ENCODE measurements at regions not wholly inside any gene's neighbourhood (a gene's known extent, or its start where the extent isn't known, plus 50 kb on each side); places are given as distances from the start of the nearest gene placed in this dataset.

DNA sequence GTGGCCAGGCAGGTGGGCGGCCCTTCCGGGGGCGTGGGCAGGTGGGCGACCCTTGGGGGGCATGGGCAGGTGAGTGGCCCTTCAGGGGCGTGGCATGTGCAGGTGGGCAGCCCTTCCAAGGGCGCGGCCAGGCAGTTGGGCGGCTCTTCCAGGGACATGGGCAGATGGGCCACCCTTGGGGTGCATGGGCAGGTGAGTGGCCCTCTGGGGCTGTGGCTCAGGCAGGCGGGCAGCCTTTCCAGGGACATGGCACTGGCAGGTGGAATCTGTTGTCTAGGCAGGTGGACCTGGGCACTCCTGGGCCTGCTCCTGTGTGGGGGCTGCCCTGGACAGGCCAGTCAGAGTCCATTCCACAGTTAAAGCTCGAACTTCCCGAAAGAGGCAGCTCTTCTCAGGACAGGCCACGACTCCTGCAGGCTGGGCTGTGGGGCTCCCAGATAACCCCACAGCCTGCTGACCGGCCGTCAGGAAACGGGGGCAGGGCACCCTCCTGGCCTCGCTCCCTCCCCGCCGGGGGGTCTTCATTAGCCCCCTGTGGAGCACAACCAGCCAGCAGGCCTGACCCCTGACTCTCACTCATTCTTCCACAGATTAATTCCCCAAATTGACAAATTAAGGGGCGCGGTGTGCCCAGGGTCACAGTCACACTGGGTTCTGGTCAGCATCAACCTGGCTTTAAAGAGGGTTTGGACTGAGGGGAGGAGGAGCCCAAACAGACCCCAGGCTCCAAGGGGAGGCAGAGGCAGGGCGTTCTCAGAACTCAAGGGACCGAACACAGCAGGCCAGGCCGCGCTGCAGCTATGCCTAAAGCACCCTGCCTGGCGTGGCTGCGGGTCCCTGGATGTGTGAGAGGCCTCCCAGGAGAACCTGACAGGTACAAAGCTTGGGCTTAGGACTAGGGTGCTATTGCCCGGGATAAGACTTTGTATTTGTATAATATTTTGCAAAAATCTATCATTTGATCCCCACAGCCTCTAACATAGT, 130.0 kb downstream of the DLL1 start:
- Histone ChIP-seq H3K27me3 (no peaks in the 10 kb centered on the region), H3K36me3 (no peaks in the 10 kb centered on the region), H3K9me3 (no peaks in the 10 kb centered on the region), H3K4me3 (no peak overlapping the region), H3K27ac (no peak overlapping the region), H3K4me1 (no peaks in the 10 kb centered on the region)
- intact Hi-C loops (cut with DNase I), result no loop called here
- DNase-seq, result no peak
- TF ChIP-seq, protein P1, sequence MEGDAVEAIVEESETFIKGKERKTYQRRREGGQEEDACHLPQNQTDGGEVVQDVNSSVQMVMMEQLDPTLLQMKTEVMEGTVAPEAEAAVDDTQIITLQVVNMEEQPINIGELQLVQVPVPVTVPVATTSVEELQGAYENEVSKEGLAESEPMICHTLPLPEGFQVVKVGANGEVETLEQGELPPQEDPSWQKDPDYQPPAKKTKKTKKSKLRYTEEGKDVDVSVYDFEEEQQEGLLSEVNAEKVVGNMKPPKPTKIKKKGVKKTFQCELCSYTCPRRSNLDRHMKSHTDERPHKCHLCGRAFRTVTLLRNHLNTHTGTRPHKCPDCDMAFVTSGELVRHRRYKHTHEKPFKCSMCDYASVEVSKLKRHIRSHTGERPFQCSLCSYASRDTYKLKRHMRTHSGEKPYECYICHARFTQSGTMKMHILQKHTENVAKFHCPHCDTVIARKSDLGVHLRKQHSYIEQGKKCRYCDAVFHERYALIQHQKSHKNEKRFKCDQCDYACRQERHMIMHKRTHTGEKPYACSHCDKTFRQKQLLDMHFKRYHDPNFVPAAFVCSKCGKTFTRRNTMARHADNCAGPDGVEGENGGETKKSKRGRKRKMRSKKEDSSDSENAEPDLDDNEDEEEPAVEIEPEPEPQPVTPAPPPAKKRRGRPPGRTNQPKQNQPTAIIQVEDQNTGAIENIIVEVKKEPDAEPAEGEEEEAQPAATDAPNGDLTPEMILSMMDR (IDR thresholded peaks at IDR 0.05), result no peak
- no peak for ATAC-seq

DNA sequence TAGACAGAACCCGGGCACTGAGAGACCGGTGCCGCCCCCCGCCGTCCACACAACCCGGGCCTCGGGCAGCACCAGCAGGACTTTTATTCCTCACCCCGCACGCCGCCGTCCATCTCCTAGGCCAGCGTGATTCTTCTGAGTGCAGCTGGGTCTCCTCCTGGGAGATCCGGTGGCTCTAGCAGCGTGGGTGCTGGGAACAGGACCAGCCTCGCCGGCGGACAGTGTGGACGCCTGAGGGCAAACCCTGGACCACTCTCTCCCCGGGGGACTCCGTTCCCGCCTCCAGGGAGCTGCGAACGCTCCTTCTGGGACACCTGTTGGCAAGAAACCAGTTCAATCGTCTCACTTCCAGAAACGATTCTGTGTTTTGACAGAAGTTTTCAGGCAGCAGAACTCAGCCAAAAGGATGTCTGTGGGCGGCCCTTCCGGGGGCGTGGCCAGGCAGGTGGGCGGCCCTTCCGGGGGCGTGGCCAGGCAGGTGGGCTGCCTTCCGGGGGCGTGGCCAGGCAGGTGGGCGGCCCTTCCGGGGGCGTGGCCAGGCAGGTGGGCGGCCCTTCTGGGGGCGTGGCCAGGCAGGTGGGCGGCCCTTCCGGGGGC, 130.7 kb downstream of the DLL1 start:
- DNase-seq, result no peak
- Histone ChIP-seq H3K9me3 (no peaks in the 10 kb centered on the region), H3K4me3 (no peak overlapping the region), H3K27ac (no peak overlapping the region), H3K4me1 (no peaks in the 10 kb centered on the region), H3K36me3 (no peaks in the 10 kb centered on the region), H3K27me3 (no peaks in the 10 kb centered on the region)
- intact Hi-C loops (cut with DNase I), result no loop called here
- no peak for ATAC-seq
- TF ChIP-seq, protein P1 (IDR thresholded peaks at IDR 0.05), result no peak

DNA sequence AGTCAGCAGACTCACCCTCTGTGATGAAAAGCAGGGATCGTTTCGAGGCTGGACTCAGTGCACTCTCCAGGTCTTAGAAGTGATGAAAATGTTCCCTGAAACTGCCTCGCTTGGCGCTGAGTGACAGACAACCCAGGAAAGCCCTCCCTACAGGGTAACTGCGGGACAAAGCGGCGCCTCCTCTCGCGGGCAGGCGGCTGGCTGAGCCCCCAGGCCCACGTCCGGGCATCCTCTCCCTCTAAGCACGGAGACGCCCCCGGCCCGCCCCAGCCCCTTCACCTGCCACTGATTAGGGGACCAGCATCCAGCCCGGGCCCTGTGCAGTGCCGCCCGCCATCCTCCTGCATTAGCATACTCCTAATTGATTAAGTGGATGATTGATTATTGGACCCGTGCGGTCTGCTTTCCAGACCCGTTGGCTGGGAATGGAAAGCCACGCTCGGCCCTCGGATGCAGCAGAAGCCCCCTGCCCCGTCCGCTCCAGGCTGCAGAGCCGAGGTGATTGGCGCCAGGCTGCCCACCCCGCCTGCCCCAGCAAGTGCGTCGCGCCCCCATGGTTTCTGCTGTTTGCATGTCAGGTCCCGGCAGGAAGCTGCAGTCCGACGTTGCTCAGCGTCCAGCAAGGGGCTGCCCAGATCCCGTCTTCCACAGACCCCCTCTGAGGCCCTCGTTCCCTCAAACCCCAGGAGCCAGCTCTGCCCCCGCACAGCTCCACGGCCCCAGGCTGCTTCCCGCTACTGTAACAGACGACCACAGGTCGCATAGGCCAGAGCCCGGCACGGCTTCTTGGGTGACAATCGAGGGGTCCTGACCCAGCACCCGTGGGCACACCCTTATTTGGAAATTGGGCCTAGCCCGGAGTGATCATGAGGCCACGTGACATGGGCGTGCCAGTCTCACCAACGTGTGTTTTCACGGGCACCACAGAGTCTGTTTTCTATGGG, 131.6 kb downstream of the DLL1 start:
- Histone ChIP-seq H3K9me3 (no peaks in the 10 kb centered on the region), H3K4me1 (no peaks in the 10 kb centered on the region), H3K4me3 (no peak overlapping the region), H3K27me3 (no peaks in the 10 kb centered on the region), H3K27ac (no peak overlapping the region), H3K36me3 (no peaks in the 10 kb centered on the region)
- ATAC-seq (no peak), DNase-seq (no peak)
- intact Hi-C loops (cut with DNase I), result no loop called here
- TF ChIP-seq, protein P1 (IDR thresholded peaks at IDR 0.05), result no peak

DNA sequence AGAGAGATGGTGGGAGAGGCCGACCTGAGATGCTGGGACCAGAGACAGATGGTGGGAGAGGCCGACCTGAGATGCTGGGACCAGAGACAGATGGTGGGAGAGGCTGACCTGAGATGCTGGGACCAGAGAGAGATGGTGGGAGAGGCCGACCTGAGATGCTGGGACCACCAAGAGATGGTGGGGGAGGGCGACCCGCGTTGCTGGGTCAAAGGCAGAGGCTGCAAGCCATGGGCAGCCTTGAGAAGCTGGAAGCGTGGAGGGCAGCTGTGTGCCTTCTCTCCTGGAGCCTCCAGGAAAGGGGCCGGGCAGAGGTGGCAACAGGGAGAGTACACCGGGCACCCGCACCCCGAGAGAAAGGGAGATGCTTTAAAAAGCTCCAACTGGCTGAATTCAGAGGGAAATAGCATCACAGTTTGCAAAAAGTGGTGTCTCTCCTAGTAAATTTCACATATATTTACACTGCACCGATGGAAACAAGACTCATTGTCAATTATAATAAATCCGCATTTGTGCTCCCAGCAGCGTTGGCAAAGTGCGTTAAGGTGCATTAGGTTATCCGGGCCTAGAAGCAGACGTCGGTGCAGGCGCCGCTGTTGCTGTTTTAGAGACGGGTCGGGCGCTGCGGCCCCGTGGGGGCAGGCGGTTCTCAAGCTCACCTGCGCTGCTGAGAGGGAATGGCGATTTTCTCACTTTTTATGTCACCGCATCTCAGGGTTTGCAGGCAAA, 132.4 kb downstream of the DLL1 start:
- Histone ChIP-seq H3K4me1 (no peaks in the 10 kb centered on the region), H3K27me3 (no peaks in the 10 kb centered on the region), H3K27ac (no peak overlapping the region), H3K36me3 (no peaks in the 10 kb centered on the region), H3K4me3 (no peak overlapping the region), H3K9me3 (no peaks in the 10 kb centered on the region)
- ATAC-seq, result no peak
- TF ChIP-seq, protein P1 (IDR thresholded peaks at IDR 0.05), result no peak
- no peak for DNase-seq
- intact Hi-C loops (cut with DNase I), result no loop called here

Data from upper lobe of right lung (tissue), 1 donor.